SKM-1 (cell line): ENCODE measurements at regions not wholly inside any gene's neighbourhood (a gene's known extent, or its start where the extent isn't known, plus 50 kb on each side); places are given as distances from the start of the nearest gene placed in this dataset.
"Not testable (repeated sequence)": the region's sequence is repeated elsewhere in the genome, so short reads cannot be mapped to it uniquely, and the experiment has no call there.

Experiments
- DNase-seq: peaks from one replicate; lab custom pipeline; 2025; ENCODE audit not compliant: unreplicated experiment; lab: John Stamatoyannopoulos, UW

DNA sequence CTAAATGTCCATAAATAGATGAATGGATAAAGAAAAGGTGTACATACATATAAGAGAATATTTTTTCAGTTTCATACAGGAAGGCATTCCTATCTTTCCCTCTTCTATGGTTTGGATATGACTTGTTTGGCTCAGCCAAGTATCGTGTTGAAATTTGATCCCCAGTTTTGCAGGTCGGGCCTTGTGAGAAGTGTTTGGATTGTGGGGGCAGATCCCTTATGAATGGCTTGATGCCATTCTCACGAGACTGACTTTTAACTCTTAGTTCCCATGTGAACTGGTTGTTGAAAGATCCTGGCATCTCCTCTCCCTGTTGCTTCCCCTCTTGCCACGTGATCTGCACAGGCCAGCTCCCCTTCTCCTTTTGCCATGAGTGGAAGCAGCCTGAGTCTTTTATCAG is 421.1 kb upstream of the FTMT start:
- no peak for DNase-seq

DNA sequence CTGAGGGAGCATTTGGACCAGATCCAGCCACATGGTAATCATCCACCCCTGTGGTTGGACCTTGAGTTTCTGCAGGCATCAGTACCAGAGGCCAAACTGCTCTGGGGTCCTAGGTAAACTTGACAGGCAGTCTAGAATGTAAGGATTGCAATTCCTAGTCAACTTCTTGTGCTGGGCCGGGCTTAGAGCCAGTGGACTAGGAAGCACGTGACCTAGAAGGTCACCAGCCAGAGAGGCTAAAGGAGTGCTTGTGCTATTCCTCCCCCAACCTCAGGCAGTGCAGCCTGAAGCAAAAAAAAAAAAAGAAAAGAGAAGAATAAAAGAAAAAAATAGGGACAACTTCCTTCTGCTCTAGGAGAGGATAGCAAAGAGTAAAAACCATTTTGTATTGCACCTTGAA is 406.2 kb upstream of the FTMT start:
- no peak for DNase-seq

DNA sequence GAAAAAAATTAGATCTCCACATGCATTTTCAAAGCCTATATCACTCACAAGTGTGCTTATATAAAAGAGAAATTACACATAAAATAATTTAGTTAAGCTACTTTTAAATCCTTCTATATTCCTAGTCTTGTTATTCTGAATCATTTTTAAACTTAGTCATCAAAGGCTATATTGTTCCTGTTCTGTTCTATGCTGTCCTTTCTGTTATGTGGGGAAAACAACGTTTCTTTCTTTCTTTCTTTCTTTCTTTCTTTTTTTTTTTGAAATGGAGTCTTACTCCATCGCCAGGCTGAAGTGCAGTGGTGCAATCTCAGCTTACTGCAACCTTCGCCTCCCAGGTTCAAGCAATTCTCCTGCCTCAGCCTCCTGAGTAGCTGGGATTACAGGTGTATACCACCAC is 389.2 kb upstream of the FTMT start:
- no peak for DNase-seq

DNA sequence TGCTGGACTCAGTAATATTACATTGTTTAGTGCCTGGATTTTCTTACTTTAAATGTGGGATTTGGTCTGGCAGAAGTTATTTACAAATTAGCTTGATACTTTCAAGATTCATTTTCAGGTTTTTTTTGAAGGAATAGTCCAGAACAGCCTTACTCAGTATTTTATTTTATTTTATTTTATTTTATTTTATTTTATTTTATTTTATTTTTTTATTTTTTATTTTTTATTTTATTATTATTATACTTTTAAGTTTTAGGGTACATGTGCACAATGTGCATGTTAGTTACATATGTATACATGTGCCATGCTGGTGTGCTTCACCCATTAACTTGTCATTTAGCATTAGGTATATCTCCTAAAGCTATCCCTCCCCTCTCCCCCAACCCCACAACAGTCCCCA is 380.5 kb upstream of the FTMT start:
- not testable (repeated sequence) for DNase-seq

DNA sequence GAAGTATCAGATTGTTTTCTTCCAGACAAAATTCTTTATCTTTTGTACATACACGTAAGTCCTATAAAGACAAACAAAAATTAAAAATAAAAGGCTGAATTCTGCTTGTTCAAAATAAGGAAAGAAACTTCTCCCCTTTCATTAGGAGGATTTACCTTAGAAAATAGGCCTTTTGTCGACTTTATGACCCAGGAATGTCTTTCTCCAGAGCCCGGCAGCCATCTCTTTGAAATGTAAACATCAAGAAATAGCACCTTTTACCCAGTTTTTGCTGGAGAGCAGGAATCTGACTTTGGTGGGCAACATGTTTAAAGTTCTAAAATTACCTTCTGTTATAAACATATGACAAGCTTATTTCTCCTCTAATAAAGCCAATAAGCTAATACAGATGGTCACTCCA is 373.0 kb upstream of the FTMT start:
- DNase-seq: no peak

DNA sequence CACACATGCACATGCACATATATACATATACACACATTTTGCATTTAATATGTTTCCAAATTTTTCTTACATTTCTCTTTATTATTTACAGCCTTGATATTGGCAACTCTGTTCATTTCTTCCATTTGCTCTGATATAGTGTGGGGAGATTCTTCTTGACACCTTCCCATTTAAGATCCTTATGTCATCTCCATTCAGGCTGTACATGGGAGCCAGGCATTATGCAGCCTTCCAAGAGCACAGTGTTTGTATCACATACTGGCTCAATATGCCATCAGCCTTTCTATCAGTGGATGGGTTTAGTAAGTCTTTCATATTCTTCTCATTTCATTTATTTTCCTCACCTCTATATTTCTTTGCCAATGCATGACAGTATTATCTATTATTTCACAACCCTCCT is 372.3 kb upstream of the FTMT start:
- DNase-seq: no peak

DNA sequence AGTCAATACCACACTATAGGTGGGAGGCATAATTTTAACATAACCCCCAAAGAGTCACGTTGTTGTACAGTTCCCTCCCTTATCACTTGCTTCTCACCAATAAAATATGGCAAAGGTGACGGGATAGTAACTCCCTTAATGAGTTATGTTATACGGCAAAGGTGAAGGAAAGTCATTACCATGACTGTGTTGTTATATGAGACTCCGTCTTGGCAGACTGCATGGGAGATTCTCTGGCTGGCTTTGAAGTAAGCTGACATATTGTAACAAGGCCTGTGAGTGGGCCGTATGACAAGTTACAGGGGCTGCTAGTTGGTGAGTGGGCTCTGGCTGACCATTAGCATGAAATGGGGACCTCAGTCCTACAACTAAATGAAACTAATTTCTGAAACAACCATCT is 366.4 kb upstream of the FTMT start:
- DNase-seq: no peak

DNA sequence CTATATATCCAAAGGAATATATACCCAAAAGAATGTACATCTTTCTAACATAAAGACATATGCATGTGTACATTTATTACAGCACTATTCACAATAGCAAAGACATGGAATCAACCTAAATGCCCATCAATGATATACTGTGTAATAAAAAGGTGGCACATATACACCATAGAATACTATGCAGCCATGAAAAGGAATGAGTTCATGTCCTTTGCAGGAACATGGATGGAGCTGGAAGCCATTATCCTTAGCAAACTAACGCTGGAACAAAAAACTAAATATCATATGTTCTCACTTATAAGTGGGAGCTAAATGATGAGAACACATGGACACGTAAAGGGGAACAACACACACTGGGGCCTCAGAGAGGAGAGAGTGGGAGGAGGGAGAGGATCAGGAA is 365.7 kb upstream of the FTMT start:
- DNase-seq: not testable (repeated sequence)

DNA sequence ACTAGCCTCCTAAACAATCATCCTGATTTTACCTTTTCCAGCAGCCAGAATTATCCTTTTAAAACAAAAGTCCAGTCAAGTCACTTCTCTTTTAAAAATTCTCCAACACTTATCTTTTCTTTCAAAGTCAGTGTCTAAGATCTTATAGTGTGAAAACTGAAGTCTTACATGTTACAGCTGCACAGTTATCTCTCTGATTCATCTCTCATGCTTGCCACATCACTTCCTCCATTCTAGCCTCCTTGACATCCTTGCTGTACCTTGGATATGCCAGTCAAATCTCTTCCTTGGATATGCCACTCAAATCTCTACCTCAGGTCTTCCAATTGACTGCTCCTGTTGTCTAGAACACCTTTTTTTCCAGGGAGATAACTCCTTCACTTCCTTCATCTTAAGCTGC is 361.7 kb upstream of the FTMT start:
- DNase-seq: no peak

DNA sequence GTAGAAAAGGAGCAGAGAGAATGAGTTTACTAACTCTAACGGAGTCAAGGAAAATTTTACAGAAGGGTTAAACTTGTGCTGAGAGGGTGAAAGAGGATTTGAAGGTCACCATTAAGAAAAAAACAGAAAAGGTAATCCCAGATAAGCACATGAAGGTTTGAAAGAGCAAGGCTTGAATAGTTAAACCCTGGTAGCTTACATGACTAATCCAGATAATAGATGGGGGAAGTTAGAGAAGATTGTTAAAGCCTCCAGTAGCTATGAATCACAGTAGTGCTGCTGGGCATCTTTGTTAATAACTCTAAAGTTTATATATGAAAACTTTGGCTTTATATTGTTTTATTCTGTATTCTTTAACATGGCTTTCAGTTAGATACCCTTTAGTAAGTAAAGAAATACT is 354.5 kb upstream of the FTMT start:
- DNase-seq: no peak

DNA sequence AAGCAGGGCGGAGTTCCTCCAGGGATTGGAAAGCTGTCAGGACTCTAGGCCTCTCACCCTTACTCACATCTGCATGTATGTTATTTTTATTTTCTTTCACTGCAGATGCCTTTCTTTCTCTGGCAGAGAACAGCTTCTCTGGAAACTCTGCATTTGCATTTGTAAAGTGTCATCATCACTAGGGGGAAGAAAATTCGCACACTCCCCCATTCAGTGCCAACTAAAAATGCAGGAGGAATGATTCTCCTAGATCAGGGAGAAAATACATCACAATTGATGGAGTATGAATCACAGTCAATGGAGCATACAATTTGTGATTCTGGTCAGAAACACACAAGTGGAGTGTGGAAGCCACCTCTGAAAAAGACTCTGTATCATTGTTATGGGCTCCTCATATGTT is 351.4 kb upstream of the FTMT start:
- no peak for DNase-seq

DNA sequence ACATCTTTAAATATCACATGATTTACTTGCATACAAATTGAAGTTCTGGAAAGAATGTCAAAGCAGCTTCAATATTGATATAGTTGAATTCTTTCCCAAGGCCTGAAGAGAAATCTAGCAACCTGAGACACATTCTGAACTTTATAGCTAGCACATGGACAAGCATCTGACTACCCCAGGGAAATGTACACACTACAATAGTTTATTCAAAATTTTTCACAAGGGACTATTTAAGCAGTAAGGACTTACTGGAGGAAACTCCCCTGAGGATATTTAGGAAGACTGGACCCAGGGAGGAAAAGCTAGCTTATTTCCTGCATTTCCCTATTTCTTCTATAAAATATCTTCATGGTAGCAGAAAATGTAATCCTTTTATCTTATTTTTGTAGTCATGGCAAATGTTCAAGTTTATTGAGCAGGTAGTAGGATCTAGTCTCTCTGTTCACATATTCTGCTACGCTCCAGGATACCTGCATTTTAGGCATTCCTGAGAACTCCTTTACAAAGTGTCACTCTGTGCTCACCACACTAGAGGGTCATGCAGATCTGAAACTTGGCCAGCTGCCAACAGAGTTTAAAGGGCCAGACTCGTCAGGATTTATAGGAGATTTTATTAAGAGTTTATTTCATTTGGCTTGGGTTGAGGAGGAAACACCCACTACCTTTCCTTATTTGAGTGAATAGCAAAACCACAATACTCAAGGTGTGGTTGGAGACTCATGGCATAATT is 348.4 kb upstream of the FTMT start:
- no peak for DNase-seq

DNA sequence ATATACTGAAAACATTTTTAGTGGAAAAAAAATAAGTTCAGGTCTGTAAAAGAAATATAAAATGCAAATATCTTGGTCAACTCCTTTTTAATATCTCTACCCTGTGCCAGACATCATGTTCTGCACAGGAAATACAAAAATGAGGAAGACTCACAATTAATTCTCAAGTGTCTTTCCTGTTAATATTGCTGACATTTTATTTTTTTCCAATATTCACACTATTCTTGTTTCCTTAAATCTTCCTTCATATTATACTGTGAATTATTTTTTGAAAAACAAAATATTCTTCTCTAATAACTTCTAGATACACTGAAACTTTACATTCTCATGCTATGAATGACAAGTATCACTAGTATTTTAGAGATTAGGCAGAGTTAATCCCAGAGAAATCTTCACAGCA is 334.7 kb upstream of the FTMT start:
- no peak for DNase-seq

DNA sequence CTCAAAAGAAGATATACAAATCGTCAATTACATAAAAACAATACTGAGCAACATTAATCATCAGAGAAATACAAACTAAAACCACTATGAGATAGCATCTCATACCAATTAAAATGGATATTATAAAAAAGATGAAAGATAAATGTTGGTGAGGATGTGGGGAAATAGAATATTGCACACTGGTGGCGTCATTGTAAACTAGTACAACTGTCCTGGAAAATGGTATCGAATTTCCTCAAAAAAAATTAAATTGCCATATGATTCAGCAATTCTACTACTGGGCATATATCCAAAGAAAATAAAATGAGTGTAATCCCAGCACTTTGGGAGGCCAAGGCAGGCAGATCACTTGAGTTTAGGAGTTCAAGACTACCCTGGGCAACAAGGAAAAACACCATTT is 326.0 kb upstream of the FTMT start:
- DNase-seq: no peak

DNA sequence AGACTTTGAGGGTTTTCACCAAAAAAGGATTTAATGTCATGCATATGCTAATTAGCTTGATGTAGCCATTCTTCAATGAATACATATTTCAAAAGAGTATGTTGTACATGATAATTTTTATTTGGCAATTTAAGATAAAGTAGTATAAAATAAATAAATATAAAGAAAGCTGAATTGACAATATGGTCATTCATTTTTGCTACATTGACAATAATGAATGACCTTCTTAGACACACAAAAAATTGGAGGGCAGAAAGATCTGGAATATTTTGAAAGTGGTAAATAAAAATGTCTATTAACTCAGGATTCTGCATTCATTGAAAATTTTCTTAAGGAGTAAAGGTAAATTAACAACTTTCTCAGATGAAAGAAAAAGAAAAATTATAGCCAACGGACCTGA is 324.8 kb upstream of the FTMT start:
- no peak for DNase-seq

DNA sequence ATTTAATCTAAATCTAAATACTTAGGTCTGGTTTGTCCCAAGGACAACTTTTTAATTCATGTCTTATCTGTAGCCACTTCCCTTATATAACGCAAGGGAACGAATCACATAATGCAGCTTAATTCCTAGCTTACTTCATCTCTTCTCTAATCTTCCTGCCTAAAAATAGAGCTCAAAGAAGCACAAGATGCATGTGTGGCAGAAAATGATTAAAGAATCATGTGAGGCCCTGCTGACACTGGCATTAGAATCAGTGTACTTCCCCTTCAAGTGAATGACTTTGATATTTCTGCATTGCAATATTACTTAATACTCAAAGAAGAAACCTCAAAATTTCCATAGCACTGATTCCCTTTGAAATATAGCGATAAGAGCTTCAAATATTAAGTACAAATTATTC is 317.9 kb upstream of the FTMT start:
- no peak for DNase-seq

DNA sequence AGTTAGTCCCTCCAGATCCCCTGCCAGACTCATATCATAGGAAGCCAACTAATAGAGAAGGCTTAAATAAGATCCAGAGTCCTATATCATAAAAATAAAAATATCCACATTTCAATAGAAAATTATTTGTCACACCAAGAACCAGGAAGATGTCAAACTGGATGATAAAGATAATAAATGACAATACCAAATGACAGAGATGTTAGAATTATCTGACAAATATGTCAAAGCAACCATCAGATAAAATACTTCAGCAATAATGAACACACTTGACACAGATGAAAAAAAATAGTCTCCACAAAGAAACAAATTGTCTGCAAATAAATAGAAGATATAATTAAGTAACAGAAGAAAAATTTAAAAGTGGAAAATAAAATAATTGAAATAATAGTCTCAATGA is 300.7 kb upstream of the FTMT start:
- no peak for DNase-seq

DNA sequence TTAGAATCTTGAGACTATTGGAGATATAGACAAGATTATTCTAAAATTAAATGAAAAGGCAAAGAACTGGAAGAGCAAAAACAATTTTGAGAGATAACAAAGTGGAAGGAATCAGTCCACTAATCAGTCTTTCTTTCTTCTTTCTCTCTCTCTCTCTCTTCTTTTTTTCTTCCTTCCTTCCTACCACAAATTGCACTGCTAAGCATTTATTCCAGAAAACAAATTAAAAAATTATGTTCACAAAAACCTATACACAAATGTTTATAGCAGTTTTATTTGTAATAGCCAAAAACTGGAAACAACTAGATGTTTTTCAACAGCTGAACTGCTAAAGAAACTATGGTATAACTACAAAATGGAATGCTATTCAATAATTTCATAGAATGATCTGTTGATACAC is 291.9 kb upstream of the FTMT start:
- no peak for DNase-seq

DNA sequence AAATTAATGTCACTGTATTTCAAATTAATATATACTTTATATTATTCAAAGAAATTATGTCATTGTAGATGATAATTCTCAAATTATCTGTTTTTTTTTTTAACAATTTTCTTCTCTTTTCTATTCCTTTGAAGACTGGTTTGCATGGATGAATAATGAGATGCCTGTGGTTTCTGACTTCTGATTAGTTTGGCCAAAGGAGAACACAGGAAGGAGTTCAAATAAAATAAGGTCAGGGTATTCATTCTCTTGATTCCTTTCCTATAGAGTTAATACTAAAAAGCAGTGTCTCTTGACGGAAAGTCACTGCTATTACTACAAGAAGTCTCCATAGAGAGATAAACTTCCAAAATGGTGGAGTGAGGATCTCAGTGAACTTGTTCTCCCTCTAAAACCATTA is 279.6 kb upstream of the FTMT start:
- no peak for DNase-seq

DNA sequence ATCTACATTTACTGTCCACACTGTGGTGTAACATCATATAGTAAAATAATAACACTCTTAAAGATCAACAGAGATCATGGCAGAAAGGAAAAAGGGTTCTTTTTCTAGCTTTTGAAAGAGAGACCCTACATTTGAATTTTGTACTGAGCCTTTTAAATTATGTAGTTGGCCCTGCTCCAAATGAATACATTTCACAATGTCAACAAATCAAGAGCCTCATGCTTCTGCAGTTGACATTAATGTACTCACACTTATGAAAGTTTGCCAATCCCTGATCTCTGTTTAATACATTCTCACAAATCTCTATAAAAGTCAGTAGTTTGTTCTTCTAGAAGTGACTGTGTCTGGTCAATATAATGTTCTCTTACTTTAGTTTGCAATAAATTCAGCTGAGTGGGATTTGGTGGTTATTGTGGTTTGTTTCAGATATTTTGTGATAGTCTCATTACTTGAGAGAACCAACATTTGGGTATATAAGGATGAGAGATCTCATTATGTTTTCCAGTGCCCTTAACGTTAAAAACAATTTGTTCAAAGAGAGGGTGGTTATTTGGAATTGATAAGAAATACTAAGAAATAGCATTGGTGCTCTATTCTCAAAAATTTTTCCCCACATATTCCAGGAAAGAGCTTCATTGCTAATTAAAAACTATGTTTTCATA is 277.8 kb upstream of the FTMT start:
- DNase-seq: no peak

DNA sequence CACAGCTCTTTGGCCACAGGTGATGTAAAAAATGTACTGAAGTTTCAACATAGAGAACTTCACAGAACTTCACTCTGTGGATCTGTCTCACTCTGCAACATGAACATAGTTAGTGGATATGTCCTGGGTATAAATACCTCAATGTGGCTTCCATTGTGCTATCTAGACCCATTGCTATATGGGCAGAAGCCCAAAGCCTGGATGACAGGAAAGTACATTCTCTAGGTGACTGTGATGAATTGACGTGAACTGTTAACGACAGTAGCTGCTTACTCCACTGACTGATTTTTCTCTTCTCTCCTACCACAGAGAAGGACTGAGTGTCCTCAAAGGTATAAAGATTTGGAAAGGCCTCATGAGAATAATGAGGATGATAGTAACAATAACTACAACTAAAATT is 270.1 kb upstream of the FTMT start:
- DNase-seq: no peak

DNA sequence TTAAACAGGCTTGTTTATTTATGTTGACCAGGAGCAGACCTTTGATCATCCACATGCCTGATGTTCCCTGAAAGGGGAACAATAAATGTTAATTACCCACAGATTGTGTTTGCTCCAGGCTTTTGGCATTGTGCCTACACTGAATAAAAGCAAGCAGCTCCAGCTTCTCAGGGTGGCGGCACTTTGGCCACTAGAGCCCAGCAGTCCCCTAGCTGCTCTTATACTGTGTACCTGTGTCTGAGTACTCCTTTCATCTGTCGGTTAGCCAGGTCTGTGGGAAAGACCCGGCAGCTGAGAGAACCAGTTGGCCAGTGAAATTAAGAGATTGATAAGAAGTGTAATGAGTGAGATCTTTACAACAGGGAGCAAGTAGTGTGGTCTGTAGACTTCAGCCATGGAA is 254.8 kb upstream of the FTMT start:
- no peak for DNase-seq

DNA sequence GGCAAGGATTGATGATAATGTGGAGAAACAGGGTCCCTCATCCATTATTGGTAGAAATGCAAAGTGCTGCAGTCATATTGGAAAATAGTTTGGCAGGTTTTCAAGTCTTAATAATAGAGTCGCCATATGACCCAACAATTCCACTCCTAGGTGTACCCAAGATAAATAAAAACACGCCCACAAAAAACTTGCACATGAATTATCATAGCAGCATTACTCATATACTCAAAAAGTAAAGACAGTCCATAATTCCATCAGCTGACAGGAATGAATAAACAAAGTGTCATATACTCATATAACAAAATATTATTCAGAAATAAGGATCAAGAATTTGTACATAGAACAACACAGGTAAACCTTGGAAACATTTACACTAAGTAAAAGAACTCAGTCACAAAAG is 242.9 kb upstream of the FTMT start:
- no peak for DNase-seq
